ENCODE measurements at regions not wholly inside any gene's neighbourhood (a gene's known extent, or its start where the extent isn't known, plus 50 kb on each side); places are given as distances from the start of the nearest gene placed in this dataset.

DNA sequence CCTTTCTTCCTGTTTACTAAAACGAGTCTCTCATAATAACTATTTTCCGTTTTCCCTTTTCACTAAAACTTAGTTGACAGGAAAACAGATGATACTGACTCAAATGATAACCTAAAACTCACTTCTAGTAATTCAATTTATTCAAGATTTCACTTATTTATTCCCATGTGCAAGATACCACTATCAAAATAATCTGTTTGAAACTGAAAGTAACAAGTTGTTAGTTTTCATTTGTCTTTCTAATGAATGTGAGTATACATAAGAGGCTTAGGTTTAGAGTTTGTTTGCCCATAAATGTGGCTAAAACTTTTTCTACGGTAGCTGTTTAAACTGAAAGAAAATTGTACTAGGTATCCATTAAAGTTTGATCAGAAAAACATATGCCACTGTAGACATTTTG is 314.9 kb upstream of the STEAP1 start:
- TF ChIP-seq, protein P1, sequence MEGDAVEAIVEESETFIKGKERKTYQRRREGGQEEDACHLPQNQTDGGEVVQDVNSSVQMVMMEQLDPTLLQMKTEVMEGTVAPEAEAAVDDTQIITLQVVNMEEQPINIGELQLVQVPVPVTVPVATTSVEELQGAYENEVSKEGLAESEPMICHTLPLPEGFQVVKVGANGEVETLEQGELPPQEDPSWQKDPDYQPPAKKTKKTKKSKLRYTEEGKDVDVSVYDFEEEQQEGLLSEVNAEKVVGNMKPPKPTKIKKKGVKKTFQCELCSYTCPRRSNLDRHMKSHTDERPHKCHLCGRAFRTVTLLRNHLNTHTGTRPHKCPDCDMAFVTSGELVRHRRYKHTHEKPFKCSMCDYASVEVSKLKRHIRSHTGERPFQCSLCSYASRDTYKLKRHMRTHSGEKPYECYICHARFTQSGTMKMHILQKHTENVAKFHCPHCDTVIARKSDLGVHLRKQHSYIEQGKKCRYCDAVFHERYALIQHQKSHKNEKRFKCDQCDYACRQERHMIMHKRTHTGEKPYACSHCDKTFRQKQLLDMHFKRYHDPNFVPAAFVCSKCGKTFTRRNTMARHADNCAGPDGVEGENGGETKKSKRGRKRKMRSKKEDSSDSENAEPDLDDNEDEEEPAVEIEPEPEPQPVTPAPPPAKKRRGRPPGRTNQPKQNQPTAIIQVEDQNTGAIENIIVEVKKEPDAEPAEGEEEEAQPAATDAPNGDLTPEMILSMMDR (IDR thresholded peaks at IDR 0.05), result no peak
- no peak for TF ChIP-seq POLR2A (IDR thresholded peaks at IDR 0.05)

Measured in breast epithelium (tissue), 3 donors.